Right ventricle myocardium inferior (tissue), 1 donor: ENCODE measurements at regions not wholly inside any gene's neighbourhood (a gene's known extent, or its start where the extent isn't known, plus 50 kb on each side); places are given as distances from the start of the nearest gene placed in this dataset.
"Not testable (repeated sequence)": the region's sequence is repeated elsewhere in the genome, so short reads cannot be mapped to it uniquely, and the experiment has no call there.

Source experiments
- ATAC-seq: fragments of 200-7000 bp; cut with Tn5 transposase; one replicate; pipeline ENCODE4 v1.9.1; 2020; ENCODE audit warnings: mild to moderate bottlenecking, moderate library complexity
- DNase-seq: peaks from one replicate; pipeline ENCODE4 v3.0.0; 2021; ENCODE audit errors: missing footprints
- intact Hi-C: fragments of 100-400 bp; cut with DNase I; formaldehyde crosslinking; loops from one replicate; pipeline ENCODE4 v1.11.0; 2022
- donor health status: DM: no; HTN: yes; CAD: no; lungs with severe emphysema.

DNA sequence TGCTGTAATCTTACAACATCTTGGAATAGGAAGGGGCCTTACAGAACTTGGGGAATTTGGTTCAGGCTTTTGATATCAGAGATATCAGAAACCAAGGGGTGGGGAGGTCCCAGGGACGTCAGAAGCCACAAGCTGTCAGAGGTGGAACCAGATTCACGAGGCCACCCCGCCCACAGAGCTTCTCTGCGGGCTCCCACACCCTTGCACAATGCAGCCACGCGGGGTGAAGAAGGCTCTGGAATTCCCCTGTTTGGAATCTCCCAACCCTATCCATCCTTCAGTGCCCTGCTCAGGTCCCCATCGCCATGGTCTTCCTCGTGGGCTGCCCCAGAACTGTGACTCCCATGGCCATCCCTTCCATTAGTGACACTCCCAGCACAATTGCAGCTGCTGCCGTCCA, 247.1 kb upstream of the SHH start:
- intact Hi-C loops, result no loop called here
- no peak for ATAC-seq

DNA sequence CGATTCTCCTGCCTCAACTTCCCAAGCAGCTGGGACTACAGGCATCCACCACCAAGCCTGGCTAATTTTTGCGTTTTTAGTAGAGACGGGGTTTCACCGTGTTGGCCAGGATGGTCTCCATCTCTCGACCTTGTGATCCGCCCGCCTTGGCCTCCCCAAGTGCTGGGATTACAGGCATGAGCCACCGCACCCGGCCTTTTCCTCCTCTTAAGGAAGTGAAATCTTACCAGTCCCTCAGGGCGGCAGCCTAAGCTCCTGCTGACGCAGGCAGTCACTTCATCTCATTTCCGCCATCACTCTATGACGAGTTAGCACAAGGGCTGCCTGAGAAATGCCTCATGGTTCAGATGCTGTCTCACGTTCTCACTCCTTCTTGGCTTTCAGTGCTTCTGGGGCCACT, 246.0 kb upstream of the SHH start:
- DNase-seq (no peak), ATAC-seq (no peak)

More for the DNA sequence above, 247.1 kb upstream of the SHH start:
- no peak for DNase-seq

DNA sequence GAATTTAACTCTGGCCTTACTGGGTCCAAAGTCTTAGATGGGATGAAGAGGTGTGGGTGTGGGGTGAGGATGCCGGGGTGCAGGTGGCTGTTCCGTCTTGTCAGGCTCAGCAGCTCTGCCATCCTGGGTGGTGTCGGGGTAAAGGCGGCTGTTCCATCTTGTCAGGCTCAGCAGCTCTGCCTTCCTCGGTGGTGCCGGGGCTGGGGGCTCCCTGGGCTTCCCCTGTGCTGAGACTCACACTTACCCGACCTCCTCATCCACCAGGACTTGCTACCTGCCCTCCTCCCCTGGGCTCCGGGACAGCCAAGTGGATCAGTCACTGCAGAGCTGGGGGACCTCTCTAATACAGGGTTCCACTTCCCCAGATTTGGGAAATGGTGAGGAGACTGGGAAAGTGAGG, 244.3 kb upstream of the SHH start:
- DNase-seq, result peak; percentile 63
- no peak for ATAC-seq
- intact Hi-C loops, result no loop called here

More for the DNA sequence above, 246.0 kb upstream of the SHH start:
- intact Hi-C loops, result no loop called here

DNA sequence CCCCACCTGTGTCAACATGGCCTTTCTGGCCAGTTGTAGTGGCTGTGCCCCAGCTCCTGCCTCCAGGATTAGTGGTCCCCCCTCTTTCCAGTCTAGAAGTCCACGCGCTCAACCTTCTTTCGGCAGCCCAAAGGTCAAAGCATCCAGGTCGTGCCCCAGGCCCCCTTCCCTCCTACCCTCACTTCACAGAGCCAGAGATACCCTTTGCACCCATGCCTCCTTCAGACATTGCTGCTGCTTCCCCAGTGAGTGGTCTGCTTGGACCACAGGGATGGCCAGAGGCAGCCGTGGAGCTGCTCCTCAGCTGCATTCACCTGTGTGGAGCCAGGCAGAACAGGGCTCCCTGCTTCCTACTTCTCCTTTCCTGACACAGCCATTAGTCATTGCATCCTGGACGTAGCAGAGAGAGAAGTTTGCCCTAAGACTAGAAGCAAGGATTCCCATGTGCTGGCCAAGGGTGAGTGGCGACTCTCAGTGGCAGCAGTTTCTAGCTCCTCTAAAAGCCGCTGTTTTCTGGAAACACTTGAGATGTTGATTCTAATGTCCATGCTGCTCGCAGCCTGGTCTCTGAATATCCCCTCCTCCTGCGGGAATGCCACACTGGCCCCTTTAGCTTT, 243.1 kb upstream of the SHH start:
- DNase-seq (no peak), ATAC-seq (no peak)
- intact Hi-C loops, result no loop called here

DNA sequence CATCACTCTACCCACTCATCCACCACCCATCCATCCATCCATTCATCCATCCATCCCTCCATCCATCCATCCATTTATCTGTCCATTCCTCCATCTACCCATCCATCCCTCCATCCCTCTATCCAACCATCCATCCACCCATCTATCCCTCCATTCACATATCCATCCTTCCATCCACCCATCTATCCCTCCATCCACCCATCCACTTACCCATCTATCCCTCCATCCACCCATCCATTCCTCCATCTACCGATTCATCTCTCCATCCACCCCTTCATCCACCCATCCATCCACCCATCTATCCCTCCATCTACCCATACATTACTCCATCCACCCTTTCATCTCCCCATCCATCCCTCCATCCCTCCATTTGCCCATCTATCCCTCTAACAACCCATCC, 239.6 kb upstream of the SHH start:
- no peak for DNase-seq
- no peak for ATAC-seq
- intact Hi-C loops, result no loop called here

DNA sequence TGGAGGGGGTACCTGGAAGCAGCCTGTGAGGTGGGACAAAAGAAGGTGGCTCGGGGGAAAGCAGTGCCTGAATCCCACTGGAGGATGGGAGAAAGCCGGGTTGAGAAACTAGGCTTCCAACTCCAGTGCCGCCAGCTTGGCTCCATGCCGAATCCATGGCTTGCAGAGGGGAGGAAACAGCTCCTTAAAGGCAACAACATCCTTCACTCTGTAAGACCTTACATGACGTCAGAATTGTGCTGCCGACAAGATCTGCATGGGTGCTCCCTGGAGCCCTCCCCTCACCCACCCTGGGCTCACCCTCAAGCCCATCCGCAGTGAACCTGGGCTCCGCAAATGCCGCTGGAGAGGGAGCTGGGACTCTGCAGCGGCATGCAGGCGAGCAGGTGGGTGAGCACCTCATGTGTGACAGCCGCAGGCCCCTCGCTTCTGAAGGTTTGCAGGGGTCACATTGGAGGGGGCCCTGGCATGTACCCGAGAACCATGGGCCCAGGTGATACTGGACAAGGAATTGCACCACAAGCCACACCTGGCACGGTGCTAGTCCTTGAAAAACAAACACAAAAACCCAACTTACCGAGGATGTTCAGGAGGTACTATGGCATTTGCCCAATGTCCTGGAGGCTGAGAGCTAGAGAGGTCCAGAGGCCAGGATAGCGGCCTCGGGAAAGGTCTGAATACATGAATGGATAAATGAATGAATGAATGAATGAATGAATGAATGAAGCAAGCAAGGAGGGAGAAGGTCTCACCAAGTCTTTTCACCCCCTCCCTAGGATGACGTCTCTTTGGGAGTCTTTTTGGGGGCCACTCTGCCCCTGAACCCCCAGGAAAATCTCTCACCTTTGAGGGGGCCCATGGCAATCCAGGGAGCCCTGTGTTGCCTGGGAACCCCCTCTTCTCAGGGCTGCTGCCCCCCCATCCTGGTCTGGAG, 238.6 kb upstream of the SHH start:
- ATAC-seq (no peak), DNase-seq (no peak)
- intact Hi-C loops, result no loop called here

DNA sequence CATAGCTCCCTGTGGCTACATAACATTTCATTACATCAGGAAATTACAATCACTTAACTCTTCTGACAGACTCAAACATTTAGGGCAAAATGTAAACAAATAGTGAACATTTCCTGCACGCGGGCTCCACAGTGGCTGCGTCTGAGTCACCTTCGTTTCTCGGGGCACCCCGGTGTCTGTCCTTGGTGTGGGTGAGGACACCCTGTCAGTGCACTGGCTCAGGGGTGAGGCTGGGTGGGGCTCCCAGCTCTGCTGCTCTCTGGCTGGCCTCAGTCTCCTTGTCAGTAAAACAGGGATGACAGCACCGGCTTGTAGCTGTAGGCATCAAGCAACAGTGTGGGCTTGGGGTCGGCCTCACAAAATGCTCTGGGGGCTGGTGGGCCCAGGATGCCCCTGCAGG, 237.1 kb upstream of the SHH start:
- intact Hi-C loops, result no loop called here
- DNase-seq (no peak), ATAC-seq (no peak)

DNA sequence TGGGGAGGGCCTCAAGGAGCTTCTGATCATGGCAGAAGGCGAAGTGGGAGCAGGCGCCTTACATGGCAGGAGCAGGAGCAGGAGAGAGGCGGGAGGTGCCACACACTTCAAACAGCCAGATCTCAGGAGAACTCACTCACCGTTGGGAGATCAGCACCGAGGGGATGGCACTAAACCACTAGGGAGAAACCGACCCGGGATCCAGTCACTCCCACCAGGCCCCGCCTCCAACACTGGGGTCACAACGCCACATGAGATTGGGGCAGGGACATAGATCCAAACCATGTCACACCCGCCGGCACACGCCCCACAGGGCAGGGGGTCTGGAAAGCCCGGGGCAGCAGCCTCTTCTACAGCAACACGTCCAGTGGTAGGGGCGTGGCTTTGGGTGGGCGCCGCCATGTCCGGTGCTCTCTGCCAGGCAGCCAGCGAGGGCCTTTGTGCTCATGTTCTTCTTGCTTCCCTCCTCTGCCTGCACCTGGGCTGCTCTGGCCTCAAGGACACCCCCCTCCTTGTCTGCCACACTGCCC, 233.8 kb upstream of the SHH start:
- intact Hi-C loops, result no loop called here
- ATAC-seq, result no peak
- no peak for DNase-seq

DNA sequence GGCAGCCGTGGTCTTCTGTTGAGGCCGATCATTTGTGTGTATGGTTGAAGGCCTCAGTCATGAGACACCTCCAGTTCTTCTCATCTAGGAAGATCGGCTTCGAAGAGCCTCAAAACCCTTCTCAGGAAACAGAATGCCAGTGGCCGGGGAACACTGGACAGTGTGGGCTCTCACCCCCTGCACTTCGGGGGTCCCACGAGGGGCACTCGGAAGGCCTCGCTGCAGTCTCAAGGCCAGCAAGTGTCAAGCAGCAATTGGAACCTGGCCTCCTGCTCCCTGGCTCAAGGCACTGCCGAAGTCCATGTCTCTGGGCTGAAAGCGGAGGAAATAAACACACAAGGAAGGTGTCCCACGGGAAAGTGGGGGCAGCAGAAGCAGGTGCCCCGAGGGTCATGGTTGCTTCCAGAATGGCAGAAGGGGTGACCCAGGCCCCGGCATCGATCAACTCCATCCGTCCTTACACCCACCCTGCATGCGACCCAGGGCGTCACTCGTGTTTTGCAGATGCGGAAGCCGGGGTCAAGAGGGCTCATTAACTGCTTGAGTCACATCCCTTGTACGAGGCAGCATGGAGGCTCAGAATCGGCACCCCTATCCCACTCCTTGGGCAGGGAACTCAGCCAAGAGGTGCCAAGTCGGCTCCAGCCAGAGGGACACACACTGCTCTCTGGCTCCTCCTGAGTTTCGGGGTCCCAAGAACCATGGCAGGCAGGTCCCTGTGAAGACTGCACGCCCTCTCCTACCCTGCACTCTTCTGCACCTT, 231.3 kb upstream of the SHH start:
- DNase-seq (no peak), ATAC-seq (no peak)
- intact Hi-C loops, result no loop called here

DNA sequence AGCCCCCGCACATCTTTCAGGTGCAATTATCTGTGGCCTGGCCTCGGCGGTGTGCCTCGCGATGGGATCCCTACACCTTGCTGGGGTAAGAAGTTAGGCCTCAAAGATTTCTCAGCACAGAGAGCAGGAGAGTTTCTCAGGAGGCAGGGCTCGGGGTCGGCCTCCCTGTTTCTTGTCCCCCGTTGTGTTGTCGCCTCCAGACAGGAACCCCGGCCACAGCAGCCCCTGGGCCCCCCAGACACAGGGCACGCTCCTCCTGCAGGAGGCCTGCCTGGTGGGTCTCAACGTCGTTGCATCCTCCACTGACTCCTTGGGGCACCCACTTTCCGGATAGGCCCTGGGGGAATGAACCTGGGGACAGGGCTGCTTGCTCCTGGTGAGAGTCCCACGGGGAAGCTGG, 229.1 kb upstream of the SHH start:
- intact Hi-C loops, result no loop called here
- ATAC-seq (no peak), DNase-seq (no peak)

DNA sequence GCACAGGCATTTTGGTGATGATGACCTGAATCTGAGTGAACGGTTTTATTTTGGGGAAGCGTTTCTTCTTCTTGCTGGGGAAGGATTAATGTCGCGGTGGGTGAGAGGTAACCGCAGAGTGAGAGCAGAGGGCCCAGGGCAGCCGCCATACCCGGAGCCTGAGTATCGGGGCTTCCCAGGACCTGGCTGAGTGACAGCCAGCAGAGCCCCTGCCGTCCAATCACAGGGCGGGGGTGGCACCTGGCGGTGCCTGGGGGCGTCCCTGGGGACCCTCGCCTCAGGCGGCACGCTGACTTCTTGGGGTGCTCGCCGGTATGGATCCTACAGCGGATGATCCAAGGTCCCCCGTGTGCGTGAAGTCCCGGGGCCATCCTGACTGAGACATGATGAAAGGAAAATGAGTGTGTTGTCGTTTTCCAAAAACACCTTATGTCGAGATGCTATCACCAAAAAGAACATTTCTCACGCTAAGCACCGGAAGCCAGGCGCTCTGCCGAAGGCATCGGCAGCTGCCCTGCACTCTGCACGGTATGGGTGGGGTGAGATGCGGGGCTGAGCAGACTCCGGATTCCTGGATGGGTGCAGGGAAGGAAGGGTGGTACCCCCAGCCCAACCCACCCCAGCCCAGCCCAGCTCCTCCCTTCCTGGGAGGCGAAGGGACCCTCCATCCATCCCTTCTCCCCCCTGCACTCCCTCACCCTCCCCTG, 227.9 kb upstream of the SHH start:
- DNase-seq, result no peak
- intact Hi-C loops, result no loop called here

DNA sequence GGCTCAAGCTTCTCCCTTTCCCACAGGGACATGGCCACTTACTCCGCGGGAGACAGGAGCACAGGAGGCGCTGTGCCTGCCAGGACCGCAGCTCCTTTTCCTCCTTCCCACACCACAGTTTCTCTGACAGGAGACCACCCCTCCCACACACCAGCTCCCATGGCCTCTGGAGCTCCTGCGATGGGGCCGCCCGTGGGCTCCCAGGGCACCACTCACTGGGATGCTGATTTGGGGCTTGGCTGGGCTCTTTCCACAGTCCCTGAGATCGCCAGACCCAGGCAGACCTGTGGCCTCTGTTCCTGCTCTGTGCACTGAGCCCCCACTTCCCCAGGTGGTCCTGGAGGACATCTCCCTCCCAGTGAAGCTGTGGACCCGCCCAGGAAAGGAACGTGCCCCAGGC, 226.9 kb upstream of the SHH start:
- no peak for ATAC-seq
- no peak for DNase-seq
- intact Hi-C loops, result no loop called here

More for the DNA sequence above, 227.9 kb upstream of the SHH start:
- ATAC-seq, result no peak

DNA sequence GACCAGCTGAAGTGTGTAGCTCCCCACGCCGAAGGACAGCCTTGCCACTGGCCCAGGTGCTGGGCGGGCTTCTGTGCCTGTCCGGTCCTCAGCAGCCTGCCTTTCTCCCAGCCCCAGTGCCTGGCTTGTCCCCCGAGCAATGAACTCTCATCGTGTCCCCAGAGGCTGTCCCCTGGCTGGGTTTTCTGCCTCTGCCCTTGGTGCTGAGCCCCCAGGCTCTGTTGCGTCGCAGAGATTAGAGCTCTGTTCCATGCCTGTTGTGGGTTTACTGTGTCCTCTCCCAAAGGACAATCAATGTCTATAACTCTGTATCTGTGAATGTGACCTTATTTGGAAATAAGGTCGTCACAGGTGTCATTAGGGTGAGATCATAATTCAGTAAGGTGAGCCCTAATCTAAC, 226.1 kb upstream of the SHH start:
- ATAC-seq (no peak), DNase-seq (no peak)
- intact Hi-C loops, result no loop called here

DNA sequence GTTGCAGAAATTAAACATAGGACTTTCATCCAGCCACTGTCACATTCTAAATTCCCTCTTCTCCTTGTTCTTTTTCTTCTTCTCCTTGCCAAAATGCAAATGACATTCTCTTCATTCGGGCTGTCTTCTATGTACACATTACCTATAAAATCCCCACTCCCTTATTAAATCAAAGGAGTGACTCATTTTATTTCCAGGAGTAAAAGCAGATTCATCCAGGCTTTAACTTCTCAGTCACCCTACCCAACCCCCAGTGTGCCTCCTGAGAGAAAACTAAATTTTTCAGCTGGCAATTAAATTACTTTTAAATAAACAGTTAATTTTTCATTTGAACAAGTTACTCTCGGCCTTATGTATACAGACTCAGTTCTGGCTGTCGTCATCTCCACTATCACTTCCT, 223.9 kb upstream of the SHH start:
- DNase-seq, result no peak
- ATAC-seq, result no peak
- intact Hi-C loops, result no loop called here

DNA sequence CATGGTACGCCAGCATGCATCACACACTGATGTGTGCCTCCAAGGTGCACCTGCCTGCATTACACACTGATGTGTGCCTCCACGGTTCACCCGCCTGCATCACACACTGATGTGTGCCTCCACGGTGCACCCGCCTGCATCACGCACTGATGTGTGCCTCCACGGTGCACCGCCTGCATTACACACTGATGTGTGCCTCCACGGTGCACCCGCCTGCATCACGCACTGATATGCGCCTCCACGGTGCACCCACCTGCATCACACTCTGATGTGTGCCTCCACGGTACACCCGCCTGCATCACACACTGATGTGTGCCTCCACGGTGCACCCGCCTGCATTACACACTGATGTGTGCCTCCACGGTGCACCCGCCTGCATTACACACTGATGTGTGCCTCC, 223.1 kb upstream of the SHH start:
- DNase-seq, ATAC-seq, intact Hi-C loops: not testable (repeated sequence)

DNA sequence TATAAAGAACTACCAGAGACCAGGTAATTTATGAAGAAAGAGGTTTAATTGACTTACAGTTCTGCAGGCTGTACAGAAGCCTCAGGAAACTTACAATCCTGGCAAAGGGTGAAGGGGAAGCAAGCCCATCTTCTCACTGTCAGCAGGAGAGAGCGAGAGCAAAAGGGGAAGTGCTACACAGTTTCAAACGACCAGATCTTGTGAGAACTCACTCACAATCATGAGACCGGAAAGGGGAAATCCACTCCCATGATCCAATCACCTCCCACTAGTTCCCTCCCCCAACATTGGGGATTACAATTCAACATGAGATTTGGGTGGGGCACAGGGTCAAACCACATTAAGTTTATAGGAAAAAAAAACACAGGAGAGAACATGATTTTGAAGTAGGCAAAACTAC, 222.1 kb upstream of the SHH start:
- intact Hi-C loops, result no loop called here
- ATAC-seq (no peak), DNase-seq (no peak)

DNA sequence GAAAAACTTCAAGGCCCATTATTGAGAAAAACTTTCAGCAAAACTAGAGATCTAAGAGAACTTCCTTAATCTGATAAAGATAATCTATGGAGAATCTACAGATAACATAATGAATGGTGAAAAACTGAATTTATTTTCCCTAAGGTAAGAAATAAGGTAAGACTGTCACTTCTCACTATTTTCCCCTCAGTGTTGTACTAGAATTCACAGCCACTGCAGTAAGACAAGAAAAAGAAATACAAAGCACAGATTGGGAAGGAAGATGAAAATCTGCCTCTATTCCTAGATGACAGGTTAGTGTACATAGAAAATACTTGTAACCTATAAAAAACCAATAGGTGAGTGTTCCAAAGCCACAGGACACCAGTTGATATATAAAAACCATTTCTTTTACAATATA, 220.7 kb upstream of the SHH start:
- intact Hi-C loops, result no loop called here
- no peak for ATAC-seq
- no peak for DNase-seq

DNA sequence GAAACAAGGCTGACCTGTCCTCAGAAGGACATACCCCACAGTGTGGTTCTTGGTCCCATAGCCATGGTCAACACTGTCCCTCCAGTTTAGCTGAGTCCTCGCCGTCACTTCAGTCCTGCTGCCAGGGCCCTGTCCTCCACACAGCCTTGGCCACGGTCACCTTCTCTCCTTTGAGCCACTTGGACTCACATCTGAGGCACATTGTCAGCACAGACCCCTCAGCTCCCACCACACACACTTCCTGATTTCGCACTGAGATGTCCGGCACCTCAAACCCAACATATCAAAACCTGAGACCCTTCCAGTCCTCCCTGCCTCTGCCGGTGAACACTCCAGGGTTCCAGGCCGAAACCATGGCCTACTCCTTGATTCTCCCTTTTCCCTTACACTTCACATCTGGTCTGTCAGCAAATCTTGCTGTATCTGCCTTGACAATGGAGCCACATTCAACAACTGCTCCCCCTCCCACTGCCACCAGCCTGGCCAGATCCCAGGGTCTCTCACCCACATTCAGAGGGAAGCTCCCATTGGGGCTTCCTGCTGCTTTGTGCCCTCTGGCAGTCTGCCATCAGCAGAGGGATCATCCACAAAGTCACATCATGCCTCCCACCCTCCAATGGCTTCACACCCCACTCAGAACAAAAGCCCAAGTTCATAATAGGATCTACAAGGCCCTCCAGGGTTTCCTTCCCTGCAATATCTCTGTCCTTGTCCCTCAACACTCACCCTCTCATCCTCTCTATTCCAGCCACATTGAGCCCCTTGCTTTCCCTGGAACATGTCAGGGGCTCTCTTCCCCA, 219.6 kb upstream of the SHH start:
- intact Hi-C loops, result no loop called here

More for the DNA sequence above, 219.6 kb upstream of the SHH start:
- no peak for DNase-seq
- ATAC-seq, result no peak
